ENCODE measurements at regions not wholly inside any gene's neighbourhood (a gene's known extent, or its start where the extent isn't known, plus 50 kb on each side); places are given as distances from the start of the nearest gene placed in this dataset.

- TF ChIP-seq EZH2 (conservative IDR thresholded peaks at IDR 0.05; ENCODE audit: low read depth, low read length) (no peak), ZSCAN29 (CRISPR knock-in tag; conservative IDR thresholded peaks at IDR 0.05) (no peak), ZIK1 (CRISPR knock-in tag; IDR thresholded peaks at IDR 0.05; ENCODE audit: borderline replicate concordance, low read depth) (no peak), ZNF501 (CRISPR knock-in tag; IDR thresholded peaks at IDR 0.05) (no peak), POLR2A (IDR thresholded peaks at IDR 0.05; ENCODE audit: insufficient read depth in 1 of 2, low read depth in 2 of 2, low read length in 2 of 2) (no peak), EHMT2 (IDR thresholded peaks at IDR 0.05; ENCODE audit: borderline replicate concordance, low read depth, low read length) (no peak), ZNF841 (CRISPR knock-in tag; IDR thresholded peaks at IDR 0.05; ENCODE audit: borderline replicate concordance) (no peak), REPIN1 (CRISPR knock-in tag; IDR thresholded peaks at IDR 0.05; ENCODE audit: borderline replicate concordance, low read depth) (no peak), CREB1 (IDR thresholded peaks at IDR 0.05) (no peak), CREB1 (CRISPR knock-in tag; IDR thresholded peaks at IDR 0.05) (no peak), ZNF530 (CRISPR knock-in tag; IDR thresholded peaks at IDR 0.05; ENCODE audit: low read depth) (no peak), HMG20B (CRISPR knock-in tag; conservative IDR thresholded peaks at IDR 0.05) (no peak), CTCF (CRISPR knock-in tag; IDR thresholded peaks at IDR 0.05) (peak; percentile 42)
Observed at GRCh38 chr22:48979482-48979881, 848.2 kb downstream of the BRD1 start.

Data from HepG2 (cell line).